Breast epithelium (tissue), 4 donors: ENCODE measurements at regions not wholly inside any gene's neighbourhood (a gene's known extent, or its start where the extent isn't known, plus 50 kb on each side); places are given as distances from the start of the nearest gene placed in this dataset.

ENCODE experiments used
- DNase-seq, 2 donors: peaks; one replicate each; pipeline ENCODE4 v3.0.0-alpha.2; 2019; ENCODE audit warnings: low spot score in 2 of 2
- H3K27ac ChIP-seq, 2 donors: fragments of 200-600 bp; sonication (generic) in 1 of 2; one replicate each; pipeline ENCODE4 v1.5.1; 2016 to 2019; ENCODE audit warnings: mild to moderate bottlenecking in 1 of 2
- H3K27me3 ChIP-seq, 2 donors: fragments of 200-600 bp; sonication (generic) in 1 of 2; one replicate each; pipeline versions ENCODE4 v1.5.1 to v1.6.0; 2017 to 2019; ENCODE audit warnings: control low read depth in 1 of 2, mild to moderate bottlenecking in 1 of 2
- H3K36me3 ChIP-seq: fragments of 200-600 bp; one replicate; pipeline ENCODE4 v1.5.1; 2019
- H3K4me1 ChIP-seq, 2 donors: fragments of 200-600 bp; sonication (generic); one replicate each; pipeline ENCODE4 v1.5.1; 2016 to 2019; ENCODE audit warnings: control low read depth in 1 of 2
- H3K4me3 ChIP-seq, 3 donors: fragments of 200-600 bp; sonication (generic); 1 replicate in 2 of 3; 2 replicates in 1 of 3; pipeline ENCODE4 v1.5.1; 2016 to 2019; ENCODE audit warnings: mild to moderate bottlenecking in 3 of 3, moderate library complexity in 2 of 3
- H3K9me3 ChIP-seq, 2 donors: fragments of 200-600 bp; sonication (generic) in 1 of 2; one replicate each; pipeline ENCODE4 v1.5.1; 2016 to 2019; ENCODE audit warnings: control low read depth in 1 of 2
- CTCF ChIP-seq, 3 donors: fragments of 450-650 bp; IDR thresholded peaks; one replicate each; pipeline ENCODE4 v1.5.1; 2016 to 2017; ENCODE audit warnings: antibody characterized with exemption in 3 of 3, mild to moderate bottlenecking in 3 of 3, moderate library complexity in 3 of 3
- POLR2A ChIP-seq: fragments of 450-650 bp; IDR thresholded peaks from one replicate; pipeline ENCODE4 v1.6.1; 2016; ENCODE audit warnings: antibody characterized with exemption, mild to moderate bottlenecking, moderate library complexity
- POLR2AphosphoS5 ChIP-seq, 3 donors: sonication (generic); formaldehyde crosslinking; IDR thresholded peaks; one replicate each; pipeline ENCODE4 v1.6.1; 2017; ENCODE audit warnings: antibody characterized with exemption in 3 of 3
- intact Hi-C: fragments of 100-400 bp; cut with DNase I; formaldehyde crosslinking; loops from one replicate; pipeline ENCODE4 v1.15.1; 2023; ENCODE audit warnings: low total_unique reads

GRCh38 chr7:124219681-124220080 is 186.8 kb upstream of the TMEM229A start:
- no peaks in the 10 kb centered on the region for H3K27me3 ChIP-seq
- peaks cover 0 to 7% of the 10 kb centered on the region in 2 donors for H3K9me3 ChIP-seq
- no peaks in the 10 kb centered on the region for H3K36me3 ChIP-seq
- TF ChIP-seq POLR2AphosphoS5 (IDR thresholded peaks at IDR 0.05) (no peak), POLR2A (no peak), CTCF (IDR thresholded peaks at IDR 0.05) (no peak)
- no peak overlapping the region for H3K27ac ChIP-seq
- H3K4me3 ChIP-seq = no peak overlapping the region
- no peak for DNase-seq
- H3K4me1 ChIP-seq = no peaks in the 10 kb centered on the region
- intact Hi-C loops = no loop called here

DNA sequence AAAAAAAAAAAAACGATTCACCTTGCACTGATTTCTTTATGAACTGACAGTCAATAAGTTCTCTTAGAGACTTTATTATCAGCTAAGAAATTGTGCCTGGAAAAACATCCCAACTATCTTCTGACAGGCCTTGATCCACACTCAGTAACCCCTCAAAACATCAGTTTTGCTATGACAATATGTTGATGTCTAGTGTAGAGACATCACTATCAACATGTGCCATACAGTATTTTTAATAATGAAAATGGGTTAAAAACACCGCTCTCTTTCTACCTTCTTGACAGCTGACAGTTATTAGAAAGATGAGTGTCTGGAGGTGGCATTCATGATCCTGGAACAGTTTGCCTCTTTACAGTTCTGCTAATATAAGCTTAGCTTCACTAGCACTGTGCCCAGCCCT is 175.8 kb upstream of the TMEM229A start:
- no peak for DNase-seq
- no peaks in the 10 kb centered on the region for H3K9me3 ChIP-seq
- no peaks in the 10 kb centered on the region for H3K4me1 ChIP-seq
- TF ChIP-seq POLR2A = no peak
- no peak for TF ChIP-seq POLR2AphosphoS5 (IDR thresholded peaks at IDR 0.05)
- TF ChIP-seq CTCF (IDR thresholded peaks at IDR 0.05) = no peak
- no peak overlapping the region for H3K27ac ChIP-seq
- intact Hi-C loops = no loop called here
- H3K36me3 ChIP-seq = no peaks in the 10 kb centered on the region
- H3K4me3 ChIP-seq = no peak overlapping the region
- no peaks in the 10 kb centered on the region for H3K27me3 ChIP-seq

GRCh38 chr7:124208173-124208572 is 175.3 kb upstream of the TMEM229A start:
- Histone ChIP-seq H3K36me3 (no peaks in the 10 kb centered on the region), H3K4me3 (no peak overlapping the region), H3K9me3 (no peaks in the 10 kb centered on the region), H3K27me3 (no peaks in the 10 kb centered on the region), H3K4me1 (no peaks in the 10 kb centered on the region), H3K27ac (no peak overlapping the region)
- TF ChIP-seq CTCF (IDR thresholded peaks at IDR 0.05) (no peak), POLR2A (no peak), POLR2AphosphoS5 (IDR thresholded peaks at IDR 0.05) (no peak)
- no peak for DNase-seq
- intact Hi-C loops = no loop called here

GRCh38 chr7:124205526-124205925 is 172.7 kb upstream of the TMEM229A start:
- DNase-seq = no peak
- intact Hi-C loops = no loop called here
- H3K4me1 ChIP-seq = no peaks in the 10 kb centered on the region
- no peak overlapping the region for H3K27ac ChIP-seq
- H3K36me3 ChIP-seq = no peaks in the 10 kb centered on the region
- TF ChIP-seq POLR2A = no peak
- no peak for TF ChIP-seq CTCF (IDR thresholded peaks at IDR 0.05)
- TF ChIP-seq POLR2AphosphoS5 (IDR thresholded peaks at IDR 0.05) = no peak
- H3K4me3 ChIP-seq = no peak overlapping the region
- no peaks in the 10 kb centered on the region for H3K9me3 ChIP-seq
- no peaks in the 10 kb centered on the region for H3K27me3 ChIP-seq

DNA sequence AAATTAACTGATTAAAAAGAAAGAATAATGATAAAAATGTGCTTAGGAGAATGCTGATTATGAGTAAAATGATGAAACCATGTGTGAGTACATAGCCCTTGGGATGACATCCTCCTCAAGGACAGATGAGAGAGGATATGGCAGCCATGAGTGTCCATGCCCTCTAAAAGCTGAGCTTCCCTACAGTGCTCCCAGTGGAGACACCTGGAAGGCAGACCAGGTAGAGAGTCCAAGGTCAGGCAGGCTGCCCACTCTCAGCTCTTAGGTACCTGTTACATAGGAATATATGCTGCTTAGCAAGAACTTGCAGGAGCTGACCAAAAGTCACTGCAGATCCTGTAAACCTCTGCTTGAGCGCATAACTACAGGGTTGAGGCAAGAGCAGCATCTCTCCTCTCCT is 169.7 kb upstream of the TMEM229A start:
- Histone ChIP-seq H3K4me3 (no peak overlapping the region), H3K9me3 (no peaks in the 10 kb centered on the region), H3K27ac (no peak overlapping the region), H3K36me3 (no peaks in the 10 kb centered on the region), H3K4me1 (no peaks in the 10 kb centered on the region), H3K27me3 (no peaks in the 10 kb centered on the region)
- TF ChIP-seq POLR2AphosphoS5 (IDR thresholded peaks at IDR 0.05) (no peak), CTCF (IDR thresholded peaks at IDR 0.05) (no peak), POLR2A (no peak)
- intact Hi-C loops = no loop called here
- no peak for DNase-seq
